Neuronal stem cell (in vitro differentiated cells): ENCODE measurements at regions not wholly inside any gene's neighbourhood (a gene's known extent, or its start where the extent isn't known, plus 50 kb on each side); places are given as distances from the start of the nearest gene placed in this dataset.

Source experiments
- DNase-seq: peaks from one replicate; pipeline ENCODE4 v3.0.0-alpha.2; 2013; ENCODE audit warnings: low spot score
- H2AFZ ChIP-seq: one replicate; pipeline ENCODE4 v1.6.1; 2013; ENCODE audit warnings: mild to moderate bottlenecking, low read length, inconsistent platforms
- H2AK5ac ChIP-seq: 2 replicates; pipeline ENCODE4 v1.6.1; 2013; ENCODE audit warnings: low read depth, mild to moderate bottlenecking, inconsistent platforms, low read length, moderate library complexity, mixed read lengths
- H2BK120ac ChIP-seq: 2 replicates; pipeline ENCODE4 v1.6.1; 2013; ENCODE audit warnings: low read depth, mild to moderate bottlenecking, inconsistent platforms, low read length, moderate library complexity, mixed read lengths
- H2BK12ac ChIP-seq: one replicate; pipeline ENCODE4 v1.6.1; 2013; ENCODE audit warnings: low read length, inconsistent platforms
- H2BK15ac ChIP-seq: 2 replicates; pipeline ENCODE4 v1.6.1; 2013; ENCODE audit warnings: mild to moderate bottlenecking, low read length, inconsistent platforms, mixed read lengths
- H2BK5ac ChIP-seq: one replicate; pipeline ENCODE4 v1.6.1; 2013; ENCODE audit warnings: inconsistent platforms, mild to moderate bottlenecking, low read length, moderate library complexity
- H3K14ac ChIP-seq: one replicate; pipeline ENCODE4 v1.6.1; 2013; ENCODE audit warnings: low read length, inconsistent platforms
- H3K18ac ChIP-seq: 2 replicates; pipeline ENCODE4 v1.6.1; 2013; ENCODE audit warnings: low read length, inconsistent platforms
- H3K23ac ChIP-seq: 2 replicates; pipeline ENCODE4 v1.6.1; 2013; ENCODE audit warnings: low read depth, mild to moderate bottlenecking, mixed read lengths, low read length, inconsistent platforms; ENCODE audit not compliant: poor library complexity
- H3K27ac ChIP-seq: replicated peaks from 3 replicates; pipeline ENCODE4 v1.5.1; 2013; ENCODE audit warnings: low read length, inconsistent platforms
- H3K27me3 ChIP-seq, 3 experiments: 2 replicates each; pipeline ENCODE4 v1.6.1; 2013; ENCODE audit warnings: low read length in 3 of 3, mild to moderate bottlenecking in 2 of 3, inconsistent platforms in 1 of 3, low read depth in 1 of 3, mixed read lengths in 1 of 3, moderate library complexity in 1 of 3; ENCODE audit not compliant: control insufficient read depth in 3 of 3, insufficient read depth in 3 of 3
- H3K36me3 ChIP-seq, 2 donors: replicated peaks in 1 of 2; 2 replicates each; pipeline ENCODE4 v1.6.1; 2013; ENCODE audit warnings: low read length in 2 of 2; ENCODE audit not compliant: control insufficient read depth in 2 of 2, insufficient read depth in 2 of 2
- H3K4ac ChIP-seq: 2 replicates; pipeline ENCODE4 v1.6.1; 2013; ENCODE audit warnings: inconsistent platforms, mild to moderate bottlenecking, low read length, moderate library complexity
- H3K4me1 ChIP-seq, 2 donors: 1 replicate in 1 of 2; 2 replicates in 1 of 2; pipeline ENCODE4 v1.6.1; 2013; ENCODE audit warnings: low read length in 2 of 2, low read depth in 1 of 2; ENCODE audit not compliant: control insufficient read depth in 2 of 2, insufficient read depth in 1 of 2
- H3K4me2 ChIP-seq: one replicate; pipeline ENCODE4 v1.6.1; 2013; ENCODE audit warnings: mild to moderate bottlenecking, low read length, inconsistent platforms; ENCODE audit not compliant: insufficient read depth, poor library complexity, severe bottlenecking
- H3K4me3 ChIP-seq, 2 donors: 2 replicates each; pipeline ENCODE4 v1.5.1; 2013; ENCODE audit warnings: low read length in 2 of 2, mild to moderate bottlenecking in 2 of 2, inconsistent platforms in 1 of 2, moderate library complexity in 1 of 2
- H3K79me1 ChIP-seq: one replicate; pipeline ENCODE4 v1.6.1; 2013; ENCODE audit warnings: low read depth, mild to moderate bottlenecking, inconsistent platforms, low read length, moderate library complexity
- H3K9ac ChIP-seq: one replicate; pipeline ENCODE4 v1.6.1; 2013; ENCODE audit warnings: mild to moderate bottlenecking, low read depth, low read length, inconsistent platforms; ENCODE audit not compliant: poor library complexity
- H3K9me3 ChIP-seq, 2 donors: replicated peaks in 1 of 2; 2 replicates each; pipeline versions ENCODE3 to v1.6.1; 2013; ENCODE audit warnings: low read length in 2 of 2, mild to moderate bottlenecking in 2 of 2, inconsistent platforms in 1 of 2, low read depth in 1 of 2, mixed read lengths in 1 of 2, moderate library complexity in 1 of 2; ENCODE audit not compliant: control insufficient read depth in 2 of 2, insufficient read depth in 1 of 2
- H4K8ac ChIP-seq: one replicate; pipeline ENCODE4 v1.6.1; 2013; ENCODE audit warnings: low read depth, mild to moderate bottlenecking, inconsistent platforms, low read length, moderate library complexity
- H4K91ac ChIP-seq: one replicate; pipeline ENCODE4 v1.6.1; 2013; ENCODE audit warnings: low read length, low read depth, mild to moderate bottlenecking, inconsistent platforms; ENCODE audit not compliant: poor library complexity
- WGBS, 2 donors: extraction: QIAGEN DNeasy Blood & Tissue Kit; methylation state at CpG; one replicate each; pipeline ENCODE4 v1.1.7; 2013; ENCODE audit warnings: missing lambda C conversion rate in 2 of 2, mixed read lengths in 1 of 2; ENCODE audit not compliant: insufficient read length in 2 of 2, insufficient replicate concordance in 1 of 2; ENCODE audit errors: extremely low coverage in 2 of 2; 5-methylcytosine and 5-hydroxymethylcytosine counted together

DNA sequence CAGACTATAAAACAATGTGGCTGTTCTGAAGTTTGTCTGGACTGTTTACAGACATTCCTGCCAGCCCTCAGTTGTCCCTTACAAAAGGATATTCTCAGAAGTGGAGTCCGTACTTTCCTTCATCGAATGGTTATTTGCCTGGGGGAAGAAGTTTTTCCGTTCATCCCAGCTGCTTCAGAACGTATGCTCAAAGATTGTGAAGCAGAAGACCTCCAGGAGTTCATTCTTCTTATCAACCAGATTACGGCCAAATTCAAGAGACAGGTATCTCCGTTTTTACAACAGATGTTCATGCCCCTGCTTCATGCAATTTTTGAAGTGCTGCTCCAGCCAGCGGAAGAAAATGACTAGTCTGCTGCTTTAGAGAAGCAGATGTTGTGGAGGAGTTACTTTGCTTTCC lies 174.3 kb upstream of the NUPR2 start:
- Histone ChIP-seq H3K9me3 (peaks cover 0 to 10% of the 10 kb centered on the region in 2 donors), H3K23ac (no peak overlapping the region), H3K14ac (no peak overlapping the region), H4K8ac (no peak overlapping the region), H3K4me2 (no peak overlapping the region), H3K79me1 (no peaks in the 10 kb centered on the region), H2AK5ac (no peak overlapping the region), H3K36me3 (no peaks in the 10 kb centered on the region), H3K9ac (no peak overlapping the region), H2BK12ac (no peak overlapping the region), H2BK120ac (no peak overlapping the region), H2BK15ac (no peak overlapping the region), H2AFZ (no peak overlapping the region), H3K18ac (no peak overlapping the region), H4K91ac (no peak overlapping the region), H2BK5ac (no peak overlapping the region), H3K4me1 (no peaks in the 10 kb centered on the region), H3K27ac (no peak overlapping the region), H3K4ac (no peak overlapping the region), H3K4me3 (no peak overlapping the region), H3K27me3 (no peaks in the 10 kb centered on the region)
- no CpG with 5 or more reads among the region's 7 CpGs for WGBS, 2 donors
- DNase-seq: no peak

DNA sequence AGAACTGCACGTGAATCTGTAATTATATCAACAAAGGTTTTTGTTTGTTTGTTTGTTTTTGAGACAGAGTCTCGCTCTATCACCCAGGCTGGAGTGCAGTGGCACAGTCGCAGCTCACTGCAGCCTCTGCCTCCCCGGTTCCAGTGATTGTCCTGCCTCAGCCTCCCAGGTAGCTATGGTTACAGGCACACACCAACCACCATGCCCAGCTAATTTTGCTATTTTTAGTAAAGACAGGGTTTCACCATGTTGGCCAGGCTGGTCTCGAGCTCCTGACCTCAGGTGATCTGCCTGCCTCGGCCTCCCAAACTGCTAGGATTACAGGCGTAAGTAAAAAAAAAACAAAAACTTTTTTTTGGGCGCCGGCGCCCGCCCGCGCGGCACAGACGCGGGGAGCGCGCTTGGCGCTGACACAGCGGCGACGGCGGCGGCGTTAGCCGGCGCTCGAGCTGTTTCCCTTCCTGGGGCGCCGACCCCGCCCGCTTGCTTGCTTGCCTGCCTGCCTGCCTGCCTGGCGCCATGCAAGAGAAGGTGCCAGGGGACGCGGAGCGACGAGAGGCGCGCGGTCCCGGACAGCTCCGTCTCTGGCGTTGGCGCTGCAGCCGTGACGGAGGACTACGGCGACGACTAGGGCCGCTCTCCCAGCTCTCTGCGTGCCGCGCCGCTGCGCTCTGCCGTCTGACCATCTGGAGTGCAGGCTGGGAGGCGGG lies 171.4 kb upstream of the NUPR2 start:
- no peak for DNase-seq

DNA sequence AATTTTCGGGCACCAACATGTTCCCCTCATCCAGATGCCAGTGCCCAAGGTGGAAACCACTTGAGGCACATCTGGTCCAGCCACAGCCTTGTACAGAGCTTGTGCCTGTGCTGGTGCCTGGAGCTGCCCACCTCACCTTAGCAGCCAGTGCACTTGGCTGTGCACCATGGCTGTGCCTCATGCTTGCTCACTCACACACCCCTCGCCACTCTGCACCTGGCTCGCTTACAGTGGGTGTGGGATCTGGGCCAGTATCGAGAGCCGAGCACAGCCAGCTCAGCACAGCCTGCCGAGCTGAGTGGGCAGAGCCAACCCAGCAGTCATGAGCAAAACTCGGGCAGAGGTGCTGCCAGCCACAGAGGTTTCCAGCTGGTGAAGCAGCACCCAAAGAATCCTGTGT lies 139.9 kb upstream of the NUPR2 start:
- Histone ChIP-seq H2BK15ac (no peak overlapping the region), H3K36me3 (no peaks in the 10 kb centered on the region), H4K91ac (no peak overlapping the region), H3K9me3 (peaks cover 0 to 27% of the 10 kb centered on the region in 2 donors), H3K9ac (no peak overlapping the region), H4K8ac (no peak overlapping the region), H2BK12ac (no peak overlapping the region), H3K27ac (no peak overlapping the region), H2AK5ac (no peak overlapping the region), H2AFZ (no peak overlapping the region), H3K79me1 (no peaks in the 10 kb centered on the region), H3K4me1 (no peaks in the 10 kb centered on the region), H3K18ac (no peak overlapping the region), H2BK5ac (no peak overlapping the region), H3K4ac (no peak overlapping the region), H3K14ac (no peak overlapping the region), H3K23ac (no peak overlapping the region), H3K27me3 (no peaks in the 10 kb centered on the region), H3K4me2 (no peak overlapping the region), H2BK120ac (no peak overlapping the region), H3K4me3 (peak overlapping the region in 1 of 2 donors; percentile 65)
- WGBS, 2 donors: no CpG with 5 or more reads among the region's 7 CpGs
- DNase-seq: no peak

More for the DNA sequence above, 171.4 kb upstream of the NUPR2 start:
- no peak overlapping the region for H4K8ac ChIP-seq
- no peak overlapping the region for H2BK5ac ChIP-seq
- H3K27me3 ChIP-seq: no peaks in the 10 kb centered on the region
- H3K4me3 ChIP-seq: no peak overlapping the region
- no CpG with 5 or more reads among the region's 57 CpGs for WGBS, 2 donors
- H2AK5ac ChIP-seq: no peak overlapping the region
- H3K79me1 ChIP-seq: no peaks in the 10 kb centered on the region
- no peak overlapping the region for H2BK120ac ChIP-seq
- H3K36me3 ChIP-seq: no peaks in the 10 kb centered on the region
- no peak overlapping the region for H3K9ac ChIP-seq
- no peak overlapping the region for H3K27ac ChIP-seq
- H3K4me2 ChIP-seq: no peak overlapping the region
- no peak overlapping the region for H2BK15ac ChIP-seq
- H3K4ac ChIP-seq: no peak overlapping the region
- no peak overlapping the region for H2BK12ac ChIP-seq
- no peaks in the 10 kb centered on the region for H3K4me1 ChIP-seq
- no peak overlapping the region for H4K91ac ChIP-seq
- H3K18ac ChIP-seq: no peak overlapping the region
- H3K23ac ChIP-seq: no peak overlapping the region
- no peak overlapping the region for H2AFZ ChIP-seq
- no peak overlapping the region for H3K14ac ChIP-seq
- H3K9me3 ChIP-seq: no peaks in the 10 kb centered on the region

DNA sequence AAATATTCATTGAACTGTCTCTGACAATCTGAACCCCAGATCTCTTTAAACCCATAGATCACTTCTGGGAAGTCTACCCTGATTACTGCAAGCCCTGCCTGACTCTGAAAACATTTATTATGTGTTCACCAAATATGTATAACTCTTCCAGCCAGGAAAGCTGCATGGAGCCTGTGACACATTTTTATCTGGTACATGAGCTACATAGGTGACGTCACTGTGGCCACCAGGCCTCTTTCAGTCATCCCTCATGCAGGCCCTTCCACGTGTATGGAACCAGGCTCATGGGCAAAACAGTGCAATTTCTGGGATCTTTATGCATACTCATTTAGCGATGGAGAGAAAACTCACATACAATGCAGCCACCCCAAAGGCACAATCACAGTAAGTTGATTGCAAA lies 133.9 kb upstream of the NUPR2 start:
- no peak overlapping the region for H3K4ac ChIP-seq
- no peak overlapping the region for H3K14ac ChIP-seq
- no peaks in the 10 kb centered on the region for H3K4me1 ChIP-seq
- WGBS, 2 donors: no CpG with 5 or more reads among the region's 3 CpGs
- no peaks in the 10 kb centered on the region for H3K27me3 ChIP-seq
- no peak overlapping the region for H4K8ac ChIP-seq
- H2BK5ac ChIP-seq: no peak overlapping the region
- no peaks in the 10 kb centered on the region for H3K79me1 ChIP-seq
- no peak overlapping the region for H3K4me3 ChIP-seq
- H3K23ac ChIP-seq: no peak overlapping the region
- no peak overlapping the region for H3K18ac ChIP-seq
- no peak overlapping the region for H2BK15ac ChIP-seq
- no peaks in the 10 kb centered on the region for H3K36me3 ChIP-seq
- H2BK120ac ChIP-seq: no peak overlapping the region
- no peak overlapping the region for H4K91ac ChIP-seq
- H2AK5ac ChIP-seq: no peak overlapping the region
- H3K27ac ChIP-seq: no peak overlapping the region
- H2BK12ac ChIP-seq: no peak overlapping the region
- no peak overlapping the region for H2AFZ ChIP-seq
- H3K9ac ChIP-seq: no peak overlapping the region
- peaks cover 0 to 31% of the 10 kb centered on the region in 2 donors for H3K9me3 ChIP-seq
- DNase-seq: no peak
- no peak overlapping the region for H3K4me2 ChIP-seq
